Left kidney (tissue), 1 donor: ENCODE measurements at regions not wholly inside any gene's neighbourhood (a gene's known extent, or its start where the extent isn't known, plus 50 kb on each side); places are given as distances from the start of the nearest gene placed in this dataset.

Experiments
- DNase-seq: peaks from one replicate; pipeline ENCODE4 v3.0.0-alpha.2; 2013

- DNase-seq: no peak
Measured at GRCh38 chr18:27899893-27900292, 277.0 kb downstream of the CDH2 start.

GRCh38 chr18:27894746-27895145, 282.2 kb downstream of the CDH2 start:
- DNase-seq: no peak

- DNase-seq: no peak
Measured at GRCh38 chr18:27887711-27888495, 289.0 kb downstream of the CDH2 start.

GRCh38 chr18:27887287-27887686, 289.6 kb downstream of the CDH2 start:
- DNase-seq: no peak

GRCh38 chr18:27879540-27879939, 297.4 kb downstream of the CDH2 start:
- no peak for DNase-seq

- DNase-seq: no peak
Measured at GRCh38 chr18:27871726-27872125, 305.2 kb downstream of the CDH2 start.

GRCh38 chr18:27869735-27870134, 307.2 kb downstream of the CDH2 start:
- no peak for DNase-seq

GRCh38 chr18:27865431-27865830, 311.5 kb downstream of the CDH2 start:
- DNase-seq: no peak

GRCh38 chr18:27863780-27864430, 313.0 kb downstream of the CDH2 start:
- DNase-seq: no peak

GRCh38 chr18:27862041-27862682, 314.8 kb downstream of the CDH2 start:
- DNase-seq: no peak

GRCh38 chr18:27861539-27861938, 315.4 kb downstream of the CDH2 start:
- DNase-seq: peak; percentile 36

GRCh38 chr18:27860701-27861107, 316.2 kb downstream of the CDH2 start:
- no peak for DNase-seq

- DNase-seq: no peak
Measured at GRCh38 chr18:27860011-27860410, 316.9 kb downstream of the CDH2 start.

- DNase-seq: no peak
Measured at GRCh38 chr18:27856820-27857219, 320.1 kb downstream of the CDH2 start.

GRCh38 chr18:27855486-27855885, 321.4 kb downstream of the CDH2 start:
- DNase-seq: no peak

GRCh38 chr18:27854631-27855030, 322.3 kb downstream of the CDH2 start:
- DNase-seq: no peak

- no peak for DNase-seq
Measured at GRCh38 chr18:27848336-27848735, 328.6 kb downstream of the CDH2 start.

- DNase-seq: no peak
Measured at GRCh38 chr18:27847412-27847811, 329.5 kb downstream of the CDH2 start.

GRCh38 chr18:27845897-27846296, 331.0 kb downstream of the CDH2 start:
- DNase-seq: no peak

GRCh38 chr18:27843783-27844777, 332.9 kb downstream of the CDH2 start:
- DNase-seq: no peak

- no peak for DNase-seq
Measured at GRCh38 chr18:27839141-27839540, 337.8 kb downstream of the CDH2 start.

GRCh38 chr18:27838225-27838624, 338.7 kb downstream of the CDH2 start:
- no peak for DNase-seq
